Frontal cortex (tissue), 3 donors: ENCODE measurements at regions not wholly inside any gene's neighbourhood (a gene's known extent, or its start where the extent isn't known, plus 50 kb on each side); places are given as distances from the start of the nearest gene placed in this dataset.
"Not testable (repeated sequence)": the region's sequence is repeated elsewhere in the genome, so short reads cannot be mapped to it uniquely, and the experiment has no call there.

Source experiments
- DNase-seq, 2 donors: peaks; one replicate each; pipeline ENCODE4 v3.0.0; 2012; ENCODE audit warnings: low spot score in 2 of 2
- FAIRE-seq: peaks from 2 replicates; lab custom pipeline; 2012; peaks lifted over from hg19 to GRCh38; lab: Jason Lieb, UNC
- donor health status: control.
- donor health status: control.
- donor health status: control.

DNA sequence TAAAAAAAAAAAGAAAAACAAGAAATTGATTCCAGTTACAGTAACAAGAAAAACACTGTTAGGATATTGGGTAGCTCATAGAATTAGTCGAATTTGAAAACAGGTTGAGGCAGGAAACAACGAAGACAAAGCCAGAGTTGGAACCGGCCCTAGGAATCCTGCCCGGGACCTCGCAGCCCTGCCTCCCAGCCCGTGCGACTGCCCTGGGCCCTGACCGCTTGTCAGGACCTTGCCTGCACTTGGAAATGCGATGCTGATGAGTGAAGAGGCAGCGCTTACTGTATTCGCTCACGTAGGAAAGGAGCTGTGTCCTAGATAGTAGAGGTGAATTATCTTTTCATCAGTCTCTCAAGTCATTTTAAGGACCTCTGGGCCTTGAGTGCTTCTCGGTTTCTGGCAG is 611.7 kb upstream of the FAT1 start:
- DNase-seq = no peak

DNA sequence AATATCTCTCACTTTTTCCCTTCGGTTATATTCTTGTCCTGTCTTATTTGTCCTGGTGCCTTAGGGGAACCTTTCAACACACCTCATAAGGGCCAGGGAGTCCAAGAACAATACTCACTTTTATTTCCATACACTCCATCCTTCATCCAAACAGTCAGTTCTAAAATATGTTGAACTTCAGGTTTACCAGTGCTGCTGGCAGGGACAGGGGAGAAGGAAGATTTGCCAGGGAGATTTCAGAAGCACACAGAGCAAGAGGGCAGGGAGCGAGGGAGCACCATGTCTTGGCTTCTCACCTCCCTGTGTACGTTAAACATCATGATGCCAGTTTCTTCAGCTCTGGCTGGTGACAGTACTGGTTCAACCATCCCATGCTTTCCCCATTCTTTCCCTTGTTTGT is 631.1 kb upstream of the FAT1 start:
- no peak for DNase-seq

More for the DNA sequence above, 611.7 kb upstream of the FAT1 start:
- FAIRE-seq = no peak

DNA sequence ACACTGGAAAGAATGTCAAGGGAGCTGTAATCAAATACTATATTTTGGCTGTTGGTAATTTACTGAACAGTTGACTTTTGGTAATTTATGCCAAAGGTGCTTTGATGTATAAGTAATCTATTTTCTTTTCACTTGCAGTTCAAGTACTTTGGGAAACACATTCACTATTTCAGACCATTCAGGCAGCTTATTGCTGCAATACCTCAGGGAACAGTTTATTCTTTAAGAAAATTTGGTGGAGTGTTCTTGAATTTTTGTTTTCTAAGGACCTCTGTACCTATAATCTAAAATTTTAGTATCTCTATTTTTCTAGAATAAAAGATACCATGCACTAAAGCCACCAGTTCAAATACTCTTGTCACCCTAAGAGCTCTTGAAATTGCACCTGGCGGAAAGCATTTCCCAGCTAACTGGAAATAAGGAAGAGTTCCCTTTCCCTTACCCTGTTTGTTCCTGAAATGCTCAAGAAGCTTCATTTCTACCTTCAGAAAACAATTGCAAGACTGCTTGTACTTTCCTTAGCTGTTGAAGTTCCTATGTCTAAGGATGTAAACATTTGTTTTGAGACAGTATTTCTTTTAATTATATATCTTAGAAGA is 633.5 kb upstream of the FAT1 start:
- no peak for FAIRE-seq
- DNase-seq = no peak

More for the DNA sequence above, 631.1 kb upstream of the FAT1 start:
- no peak for FAIRE-seq

DNA sequence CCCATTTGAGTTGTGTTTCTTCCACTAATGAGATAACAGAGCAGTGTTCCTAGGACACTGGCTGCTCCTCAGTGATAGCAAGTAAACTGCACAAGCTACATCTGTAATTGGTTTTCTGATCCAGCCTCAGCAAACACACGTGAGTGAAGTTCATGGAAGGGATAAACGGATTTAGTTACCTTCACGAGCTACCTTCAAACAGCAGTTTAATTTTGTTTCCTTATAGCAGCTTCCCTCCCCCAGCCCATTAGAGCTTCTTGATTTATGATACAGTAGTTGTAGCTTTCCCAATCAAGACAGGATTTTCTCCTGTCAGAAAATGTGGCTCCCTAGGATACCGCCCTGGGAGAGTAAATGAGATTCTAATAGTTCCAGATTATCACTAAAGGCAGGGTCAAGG is 634.2 kb upstream of the FAT1 start:
- no peak for DNase-seq
- no peak for FAIRE-seq

DNA sequence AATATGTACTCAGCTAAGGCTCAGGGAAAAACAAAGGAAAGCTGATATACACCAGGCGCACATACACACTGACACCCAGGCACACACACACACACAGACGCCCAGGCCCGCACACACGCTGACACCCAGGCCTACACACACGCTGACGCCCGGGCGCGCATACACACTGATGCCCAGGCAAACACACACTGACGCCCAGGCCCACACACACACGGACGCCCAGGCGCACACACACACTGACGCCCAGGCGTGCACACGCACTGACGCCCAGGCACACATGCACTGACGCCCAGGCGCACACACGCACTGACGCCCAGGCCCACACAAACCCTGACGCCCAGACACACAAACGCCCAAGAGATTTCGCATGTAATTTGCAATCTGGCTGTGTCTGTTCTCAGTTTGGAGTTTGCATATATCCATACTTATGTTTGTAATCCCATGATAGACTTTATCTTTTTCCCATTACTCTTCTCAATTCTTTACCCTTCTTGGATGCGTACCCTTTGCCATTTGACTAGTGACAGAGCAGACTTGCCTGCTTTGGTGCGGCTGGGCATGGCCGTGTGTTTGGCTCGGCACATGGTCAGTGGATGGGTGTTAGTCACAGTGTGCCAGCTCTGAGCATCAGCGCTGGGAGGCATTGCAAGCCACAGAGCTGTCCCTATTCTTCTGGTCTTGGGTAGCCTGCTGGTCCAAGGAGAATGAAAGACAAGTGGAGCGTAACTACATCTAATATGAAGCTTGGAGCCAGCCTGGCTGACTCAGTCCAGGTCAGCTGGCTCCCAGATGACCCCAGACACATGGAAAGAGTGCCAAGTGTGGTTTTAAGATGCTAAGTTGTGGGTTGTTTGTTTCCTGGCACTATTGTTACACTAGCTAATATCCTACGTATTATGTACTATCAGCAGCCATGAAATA is 632.4 kb upstream of the ZFP42 start:
- FAIRE-seq (no peak), DNase-seq (no peak)

DNA sequence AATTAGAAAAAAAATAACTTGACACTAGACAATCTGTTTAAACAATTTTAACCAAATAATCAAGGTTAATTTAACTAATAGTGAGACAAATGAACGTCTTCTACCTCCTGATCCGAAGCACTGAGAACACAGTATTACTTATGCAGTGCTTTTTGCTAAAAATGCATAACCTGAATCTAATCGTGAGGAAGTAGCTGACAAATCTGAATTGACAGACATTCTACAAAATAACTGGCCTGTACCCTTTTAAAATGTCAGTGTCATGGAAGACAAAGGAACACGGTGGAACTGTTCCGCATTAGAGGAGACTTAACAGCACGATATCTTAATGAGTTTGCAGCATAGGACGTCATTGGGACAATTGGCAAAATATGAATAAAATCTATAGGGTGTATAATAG is 631.2 kb upstream of the ZFP42 start:
- no peak for DNase-seq
- no peak for FAIRE-seq

DNA sequence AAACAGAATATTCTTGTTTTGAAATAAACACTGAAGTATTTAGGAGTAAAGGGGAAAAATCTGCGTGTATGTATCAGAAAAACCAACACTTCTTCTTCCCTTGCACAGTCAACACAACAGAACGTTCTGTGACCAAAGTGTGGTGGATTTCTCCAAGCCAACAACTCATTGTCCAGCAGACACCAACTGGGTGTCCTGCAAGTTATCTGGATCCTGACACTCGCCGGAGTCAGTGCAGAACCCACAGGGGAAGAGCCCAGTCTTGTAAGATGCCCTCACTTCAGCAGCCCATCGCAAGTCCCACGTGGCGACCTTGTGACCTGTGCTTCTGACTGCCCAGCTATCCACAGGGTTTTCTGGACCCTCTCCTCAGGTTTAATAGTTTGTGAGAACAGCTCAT is 630.7 kb upstream of the ZFP42 start:
- DNase-seq (no peak), FAIRE-seq (no peak)

DNA sequence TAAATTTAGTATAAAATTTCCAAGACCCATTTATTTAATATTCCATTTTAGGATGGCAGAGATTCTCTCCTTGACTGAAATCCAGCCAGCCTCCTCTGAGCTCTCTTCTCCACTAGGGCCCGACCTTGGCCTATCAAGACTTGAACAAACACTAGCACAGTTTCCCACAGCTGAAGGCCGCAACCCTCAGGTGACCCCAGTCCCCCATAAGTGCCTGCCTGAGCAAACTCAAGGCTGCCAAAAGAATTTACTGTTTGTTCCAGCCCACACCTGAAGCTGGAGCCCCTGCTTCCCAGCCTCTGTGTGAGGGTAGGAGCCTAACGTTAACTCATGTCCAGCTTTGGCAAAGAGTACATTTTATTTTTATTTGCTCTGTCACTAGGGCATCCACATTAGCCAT is 629.0 kb upstream of the ZFP42 start:
- no peak for FAIRE-seq
- DNase-seq = no peak

DNA sequence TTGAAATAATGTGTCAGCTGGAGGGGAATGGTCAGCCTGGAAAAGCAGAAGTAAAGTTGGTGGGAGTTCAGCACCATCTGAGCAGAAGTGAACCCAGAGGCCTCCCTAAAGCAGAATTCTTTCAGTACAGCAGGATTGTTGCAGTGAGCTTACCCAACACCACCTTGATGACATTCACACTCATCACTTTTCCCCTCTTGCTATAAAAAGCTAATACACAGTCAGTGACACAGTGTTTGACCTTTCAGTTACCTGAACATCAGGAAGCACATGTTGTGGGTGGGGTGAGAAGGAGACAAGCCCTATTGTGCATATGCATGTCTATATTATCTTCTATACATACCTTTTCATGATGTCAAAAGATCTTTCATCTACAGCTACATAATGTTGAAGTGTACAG is 624.7 kb upstream of the ZFP42 start:
- no peak for FAIRE-seq
- DNase-seq = no peak

DNA sequence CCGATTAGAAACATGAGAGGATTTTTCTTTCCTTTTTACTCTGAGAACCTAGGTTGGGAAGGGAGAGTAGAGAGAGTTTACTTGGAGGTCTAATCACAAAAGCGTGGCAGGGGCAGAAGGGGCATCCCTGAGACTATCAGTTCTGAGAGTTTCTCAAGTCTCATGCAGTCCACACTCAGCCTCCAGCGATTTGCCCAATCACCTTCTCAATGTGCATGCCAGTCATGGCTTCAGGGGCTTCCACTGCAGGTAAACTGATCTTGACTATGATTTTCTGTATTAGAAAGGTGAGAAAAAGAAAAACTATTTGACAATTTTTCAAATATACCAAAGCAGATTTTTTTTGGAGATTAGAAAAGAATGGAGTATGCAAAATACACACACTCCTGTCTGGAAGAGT is 617.1 kb upstream of the ZFP42 start:
- DNase-seq = no peak
- FAIRE-seq = no peak

DNA sequence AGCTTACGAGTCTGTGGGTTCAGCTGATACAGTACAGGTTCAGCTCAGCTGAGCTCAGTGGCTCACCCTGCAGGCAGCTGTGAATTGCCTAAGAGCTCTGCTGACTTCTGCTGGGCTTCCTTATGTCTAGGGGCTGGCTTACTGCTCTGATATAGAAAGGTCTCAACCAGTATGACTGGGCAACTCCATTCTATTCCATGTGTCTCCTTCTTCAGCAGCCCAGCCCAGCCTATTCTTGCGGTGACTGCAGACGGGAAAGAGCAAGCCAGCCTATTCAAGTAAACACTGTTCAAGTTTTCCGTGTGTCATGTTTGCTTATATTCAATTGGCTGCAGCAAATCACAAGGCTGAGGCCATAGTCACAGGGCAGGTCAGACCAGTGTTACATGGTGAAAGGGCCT is 615.4 kb upstream of the ZFP42 start:
- no peak for DNase-seq

DNA sequence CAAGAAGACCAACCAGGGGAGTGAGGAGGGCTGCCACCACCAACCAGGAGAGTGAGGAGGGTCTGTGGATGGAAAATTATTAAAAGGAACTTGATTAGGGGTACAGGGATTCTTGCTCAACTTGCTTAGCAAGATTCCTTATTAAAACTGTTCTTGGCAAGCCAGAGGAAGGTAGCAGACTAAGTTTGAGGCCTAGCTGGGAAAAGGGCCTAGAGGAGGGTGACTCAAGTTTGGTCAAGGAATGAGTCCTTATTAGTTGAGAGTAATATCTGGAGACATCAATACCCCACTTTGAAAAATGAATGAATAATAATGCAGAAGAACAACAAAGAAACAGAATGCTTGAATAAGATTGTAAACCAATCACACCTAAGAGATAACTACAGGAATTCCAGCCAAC is 612.4 kb upstream of the ZFP42 start:
- no peak for FAIRE-seq
- no peak for DNase-seq

More for the DNA sequence above, 615.4 kb upstream of the ZFP42 start:
- FAIRE-seq = no peak

DNA sequence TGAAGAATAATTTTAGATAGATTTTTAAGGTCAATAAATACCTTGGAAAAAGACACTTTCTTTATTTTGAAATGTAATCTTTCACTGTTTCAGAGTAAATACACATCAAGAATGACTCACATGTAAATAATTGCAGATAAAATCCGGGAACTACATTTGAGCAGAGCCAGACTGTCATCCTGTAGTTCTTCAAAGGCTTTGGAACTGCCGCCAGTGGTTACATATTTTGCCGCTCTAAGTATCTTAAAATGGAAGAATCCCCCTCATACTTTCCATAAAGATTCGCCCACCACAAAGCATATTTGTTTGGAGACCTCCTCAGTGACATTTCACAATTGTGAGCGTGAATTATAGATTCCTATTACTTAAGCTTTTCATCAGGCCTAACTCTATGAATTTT is 607.8 kb upstream of the ZFP42 start:
- FAIRE-seq (no peak), DNase-seq (no peak)

DNA sequence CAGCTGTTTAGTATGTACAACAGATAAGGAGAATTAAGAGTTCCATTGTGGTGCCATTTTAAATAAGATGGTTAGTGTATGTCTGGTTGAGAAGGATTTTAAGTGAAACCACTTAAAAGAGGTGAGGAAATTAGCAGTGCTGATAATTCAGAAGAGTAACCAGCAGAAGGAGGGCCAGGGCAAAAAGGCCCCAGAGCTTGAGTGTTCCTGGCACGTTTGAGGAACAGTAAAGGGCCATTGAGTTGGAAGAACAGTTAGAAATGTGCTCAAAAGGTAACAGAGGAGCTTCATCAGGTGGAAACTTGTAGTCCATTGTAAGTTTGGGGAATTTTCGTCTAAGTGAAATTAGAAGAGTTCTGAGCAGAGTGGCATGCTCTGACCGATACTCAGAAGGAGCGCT is 606.2 kb upstream of the ZFP42 start:
- DNase-seq = no peak
- FAIRE-seq = no peak

DNA sequence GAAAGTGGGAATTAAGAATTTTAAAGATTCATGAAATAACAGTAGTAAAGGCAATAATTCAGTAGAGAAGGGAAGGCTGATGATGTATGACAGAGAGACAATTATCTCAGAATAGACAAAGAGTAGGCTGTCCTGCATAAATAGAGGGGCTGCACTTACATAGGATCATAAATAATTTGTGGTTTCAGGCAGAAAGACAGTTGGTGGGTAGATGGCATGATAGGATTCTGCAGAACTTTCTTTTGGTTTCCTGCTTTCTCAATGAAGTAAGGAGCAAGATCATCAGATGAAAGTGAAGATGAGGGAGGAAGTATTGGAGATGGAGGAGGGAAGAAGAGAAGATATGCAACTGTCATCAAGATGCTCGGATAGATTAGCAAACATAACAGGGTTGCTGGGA is 604.9 kb upstream of the ZFP42 start:
- no peak for FAIRE-seq
- DNase-seq = no peak

DNA sequence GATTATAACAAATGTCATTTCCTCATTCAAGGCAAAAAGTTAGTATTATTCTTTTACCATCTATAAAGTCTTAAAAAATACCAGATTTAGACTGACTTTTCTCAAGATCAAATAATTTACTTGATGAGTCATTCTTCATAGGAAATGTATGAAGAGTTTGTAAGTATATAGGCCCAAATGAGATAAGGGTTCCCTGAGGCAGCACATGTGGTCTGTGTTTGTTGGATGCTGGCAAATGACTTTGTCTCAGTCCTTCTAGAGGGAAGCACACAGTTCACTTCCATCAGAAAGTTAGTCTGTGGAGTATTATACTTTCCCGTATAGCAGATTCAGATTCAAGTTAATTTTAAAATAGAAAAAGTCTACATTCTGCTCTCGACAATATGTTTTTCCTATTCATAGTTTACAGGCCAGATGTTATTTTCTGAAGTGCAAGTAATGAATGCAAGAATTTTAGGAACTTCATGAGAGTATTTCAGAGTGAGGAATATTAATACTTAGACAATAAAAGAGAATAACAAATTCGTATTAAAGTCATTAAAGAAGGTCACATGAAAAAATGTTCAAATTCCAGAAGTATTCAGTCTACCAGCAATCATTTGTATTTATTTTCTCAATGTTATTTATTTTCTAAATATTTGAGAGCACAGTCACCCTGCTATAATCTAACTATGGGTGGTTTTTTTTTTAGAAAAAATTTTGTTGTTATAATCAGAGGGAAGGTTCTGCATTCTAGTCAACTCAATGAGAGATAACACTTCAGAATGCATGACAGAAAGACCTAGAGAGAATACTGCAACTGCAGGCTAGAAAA is 601.8 kb upstream of the ZFP42 start:
- DNase-seq (no peak), FAIRE-seq (no peak)

DNA sequence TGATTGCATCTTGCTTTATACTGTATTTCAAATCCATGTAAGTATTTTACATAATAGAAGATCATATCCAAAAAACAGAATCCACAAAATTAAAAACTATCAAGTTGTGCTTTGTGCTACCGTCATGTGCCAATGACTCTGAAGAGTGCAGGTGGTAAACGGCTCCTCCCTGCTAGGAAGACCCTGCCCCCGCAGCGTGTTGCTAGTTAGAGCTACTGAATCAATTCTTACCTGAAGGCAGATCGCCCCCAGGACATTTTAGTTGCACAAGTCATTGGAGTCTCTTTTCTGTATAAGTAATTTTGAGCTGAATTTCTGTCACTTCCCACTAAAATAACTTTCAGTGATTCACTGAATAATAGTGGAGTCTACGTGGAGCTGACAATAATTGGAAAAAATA is 599.5 kb upstream of the ZFP42 start:
- FAIRE-seq (no peak), DNase-seq (no peak)

DNA sequence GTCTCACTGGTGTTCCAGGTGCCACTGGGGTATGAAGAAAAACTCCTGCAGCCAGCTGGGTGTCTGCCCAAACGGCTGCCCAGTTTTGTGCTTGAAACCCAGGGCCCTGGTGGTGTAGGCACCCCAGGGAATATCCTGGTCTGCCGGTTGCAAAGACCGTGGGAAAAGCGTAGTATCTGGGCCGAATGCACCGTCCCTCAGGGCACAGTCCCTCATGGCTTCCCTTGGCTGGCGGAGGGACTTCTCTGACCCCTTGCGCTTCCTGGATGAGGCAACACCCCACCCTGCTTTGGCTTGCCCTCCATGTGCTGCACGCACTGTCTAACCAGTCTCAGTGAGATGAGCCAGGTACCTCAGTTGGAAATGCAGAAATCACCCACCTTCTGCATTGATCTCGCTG is 587.1 kb upstream of the ZFP42 start:
- FAIRE-seq, DNase-seq: not testable (repeated sequence)

DNA sequence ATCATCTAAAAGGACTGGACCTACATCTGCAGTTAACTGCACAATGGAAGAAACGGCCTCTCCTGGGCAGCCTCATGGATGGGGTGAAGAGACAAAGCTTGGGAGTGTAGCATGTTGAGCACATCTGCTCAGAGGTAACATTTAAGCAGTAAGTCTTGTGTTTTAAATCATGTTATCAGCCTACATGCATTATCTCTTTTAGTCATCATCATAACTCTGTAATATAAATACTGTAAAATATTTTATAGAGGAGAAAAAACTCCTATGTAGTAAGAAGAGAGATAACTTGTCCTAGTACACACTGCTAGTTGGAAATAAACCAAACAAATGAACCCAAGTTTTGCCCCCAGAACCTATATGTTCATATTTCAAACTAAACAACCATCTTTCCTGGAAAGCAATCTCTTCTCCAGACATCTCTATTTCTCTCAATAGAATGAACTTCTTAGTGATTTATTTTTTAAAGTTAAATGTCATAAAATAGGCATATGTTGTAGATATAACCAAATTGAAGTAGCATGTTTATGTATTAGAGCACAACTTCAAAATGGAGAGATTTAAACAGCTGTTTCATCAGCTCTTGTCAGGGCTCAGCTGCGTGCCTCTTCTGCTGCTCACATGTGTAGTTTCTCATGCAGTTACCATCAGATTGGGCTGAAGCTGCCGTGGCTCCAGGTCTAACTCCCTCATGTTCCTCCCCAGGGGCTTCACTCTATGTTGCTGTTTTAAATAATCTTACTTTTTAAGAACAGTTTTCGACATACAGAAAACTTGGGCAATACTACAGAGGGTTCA is 581.8 kb upstream of the ZFP42 start:
- FAIRE-seq (no peak), DNase-seq (no peak)

DNA sequence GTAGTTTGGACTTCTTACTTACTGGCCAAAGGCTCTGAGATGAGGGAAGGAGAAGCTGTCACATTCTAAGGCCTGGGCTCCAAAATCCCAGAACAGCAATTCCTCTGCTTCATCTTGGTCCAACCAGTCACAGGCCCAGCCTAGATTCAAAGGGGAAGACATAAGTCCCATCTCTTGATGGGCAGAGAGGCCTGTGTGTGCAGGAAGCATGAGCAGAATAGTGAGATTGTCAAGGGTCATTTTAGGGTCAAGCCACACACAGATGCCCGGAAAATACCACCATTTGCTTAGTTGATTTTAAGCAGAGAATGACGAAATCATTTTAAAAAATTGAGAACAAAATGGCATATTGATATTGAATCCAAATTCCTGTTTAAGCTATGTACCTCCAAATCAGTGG is 580.9 kb upstream of the ZFP42 start:
- DNase-seq (no peak), FAIRE-seq (no peak)
